Nephron progenitor cell (in vitro differentiated cells): ENCODE measurements at regions not wholly inside any gene's neighbourhood (a gene's known extent, or its start where the extent isn't known, plus 50 kb on each side); places are given as distances from the start of the nearest gene placed in this dataset.

Source experiments
- DNase-seq: peaks from one replicate; pipeline ENCODE4 v3.0.0; 2021
- H3K27ac Mint-ChIP-seq: 2 replicates; pipeline ENCODE4 v1.8.0; 2021; ENCODE audit warnings: mild to moderate bottlenecking, moderate library complexity, mixed read lengths
- H3K27me3 Mint-ChIP-seq: 2 replicates; pipeline ENCODE4 v1.8.0; 2021; ENCODE audit warnings: mild to moderate bottlenecking, low read depth, mixed read lengths; ENCODE audit not compliant: poor library complexity
- H3K36me3 Mint-ChIP-seq: 2 replicates; pipeline ENCODE4 v1.8.0; 2021; ENCODE audit warnings: low read depth, mixed read lengths
- H3K4me1 Mint-ChIP-seq: 2 replicates; pipeline ENCODE4 v1.8.0; 2021; ENCODE audit warnings: mixed read lengths
- H3K4me3 Mint-ChIP-seq: 2 replicates; pipeline ENCODE4 v1.8.0; 2021; ENCODE audit warnings: mild to moderate bottlenecking, moderate library complexity, mixed read lengths
- H3K9me3 Mint-ChIP-seq: 2 replicates; pipeline ENCODE4 v1.8.0; 2021; ENCODE audit warnings: mild to moderate bottlenecking, moderate library complexity, mixed read lengths
- CTCF ChIP-seq: fragments of 200-600 bp; sonication (generic); IDR thresholded peaks from 2 replicates; pipeline ENCODE4 v1.5.0; 2021; ENCODE audit warnings: antibody characterized with exemption

- no peak for TF ChIP-seq CTCF
- DNase-seq, result no peak
- H3K4me3 Mint-ChIP-seq, result no peak overlapping the region
- no peaks in the 10 kb centered on the region for H3K9me3 Mint-ChIP-seq
- peaks cover 43% of the 10 kb centered on the region for H3K36me3 Mint-ChIP-seq
- no peak overlapping the region for H3K27ac Mint-ChIP-seq
- no peaks in the 10 kb centered on the region for H3K27me3 Mint-ChIP-seq
- peaks cover 28% of the 10 kb centered on the region for H3K4me1 Mint-ChIP-seq
Measured at GRCh38 chr1:206417774-206418614, 52.3 kb upstream of the IKBKE start.

- no peaks in the 10 kb centered on the region for H3K9me3 Mint-ChIP-seq
- H3K4me1 Mint-ChIP-seq, result peaks cover 27% of the 10 kb centered on the region
- peak overlapping the region; percentile 73 for H3K27ac Mint-ChIP-seq
- H3K36me3 Mint-ChIP-seq, result peaks cover 45% of the 10 kb centered on the region
- H3K27me3 Mint-ChIP-seq, result no peaks in the 10 kb centered on the region
- TF ChIP-seq CTCF, result no peak
- H3K4me3 Mint-ChIP-seq, result no peak overlapping the region
- no peak for DNase-seq
Measured at GRCh38 chr1:206419250-206419649, 51.0 kb upstream of the IKBKE start.

- Mint-ChIP-seq H3K4me3 (no peak overlapping the region), H3K9me3 (no peaks in the 10 kb centered on the region), H3K27ac (peak overlapping the region; percentile 73), H3K36me3 (peaks cover 46% of the 10 kb centered on the region), H3K27me3 (no peaks in the 10 kb centered on the region), H3K4me1 (peaks cover 22% of the 10 kb centered on the region)
- DNase-seq, result no peak
- no peak for TF ChIP-seq CTCF
Measured at GRCh38 chr1:206419783-206420182, 50.5 kb upstream of the IKBKE start.

- H3K27ac Mint-ChIP-seq, result no peak overlapping the region
- H3K9me3 Mint-ChIP-seq, result no peaks in the 10 kb centered on the region
- no peak for TF ChIP-seq CTCF
- peaks cover 16% of the 10 kb centered on the region for H3K4me1 Mint-ChIP-seq
- peaks cover 43% of the 10 kb centered on the region for H3K36me3 Mint-ChIP-seq
- H3K27me3 Mint-ChIP-seq, result no peaks in the 10 kb centered on the region
- no peak overlapping the region for H3K4me3 Mint-ChIP-seq
- no peak for DNase-seq
Measured at GRCh38 chr1:206420471-206420870, 49.8 kb upstream of the IKBKE start.
